Mesendoderm (in vitro differentiated cells): ENCODE measurements at regions not wholly inside any gene's neighbourhood (a gene's known extent, or its start where the extent isn't known, plus 50 kb on each side); places are given as distances from the start of the nearest gene placed in this dataset.

Experiments used
- DNase-seq: peaks from one replicate; pipeline ENCODE4 v3.0.0; 2013
- H2AK5ac ChIP-seq: 2 replicates; pipeline ENCODE4 v1.6.1; 2013; ENCODE audit warnings: low read length, inconsistent platforms
- H2BK120ac ChIP-seq: 2 replicates; pipeline ENCODE4 v1.6.1; 2013; ENCODE audit warnings: low read depth, mild to moderate bottlenecking, low read length, moderate library complexity, mixed read lengths
- H2BK15ac ChIP-seq: replicated peaks from 2 replicates; pipeline ENCODE4 v1.6.1; 2013; ENCODE audit warnings: low read depth, mild to moderate bottlenecking, moderate library complexity
- H2BK5ac ChIP-seq: 2 replicates; pipeline ENCODE4 v1.6.1; 2013; ENCODE audit warnings: low read length, inconsistent platforms
- H3K18ac ChIP-seq: 2 replicates; pipeline ENCODE4 v1.6.1; 2013; ENCODE audit warnings: mild to moderate bottlenecking, low read length, mixed read lengths
- H3K23ac ChIP-seq: one replicate; pipeline ENCODE4 v1.6.1; 2013; ENCODE audit warnings: low read length
- H3K27ac ChIP-seq: 2 replicates; pipeline ENCODE4 v1.5.1; 2013; ENCODE audit warnings: low read depth, mild to moderate bottlenecking, inconsistent platforms, low read length, moderate library complexity
- H3K27me3 ChIP-seq: 2 replicates; pipeline ENCODE4 v1.6.1; 2013; ENCODE audit warnings: low read length, control low read depth, mild to moderate bottlenecking, inconsistent platforms; ENCODE audit not compliant: insufficient read depth, poor library complexity
- H3K36me3 ChIP-seq: 2 replicates; pipeline ENCODE4 v1.6.1; 2013; ENCODE audit warnings: low read length, inconsistent platforms; ENCODE audit not compliant: control insufficient read depth, insufficient read depth
- H3K4ac ChIP-seq: one replicate; pipeline ENCODE4 v1.6.1; 2013; ENCODE audit warnings: low read depth, mild to moderate bottlenecking, low read length, moderate library complexity
- H3K4me1 ChIP-seq: 2 replicates; pipeline ENCODE4 v1.6.1; 2013; ENCODE audit warnings: low read depth, low read length, inconsistent platforms; ENCODE audit not compliant: control insufficient read depth
- H3K4me2 ChIP-seq: 2 replicates; pipeline ENCODE4 v1.6.1; 2013; ENCODE audit warnings: low read length
- H3K4me3 ChIP-seq: 2 replicates; pipeline ENCODE4 v1.5.1; 2013; ENCODE audit warnings: mild to moderate bottlenecking, low read length
- H3K56ac ChIP-seq: one replicate; pipeline ENCODE4 v1.6.1; 2013; ENCODE audit warnings: low read length
- H3K79me1 ChIP-seq: 2 replicates; pipeline ENCODE4 v1.6.1; 2013; ENCODE audit warnings: low read length, inconsistent platforms
- H3K79me2 ChIP-seq: 2 replicates; pipeline ENCODE4 v1.6.1; 2013; ENCODE audit warnings: mild to moderate bottlenecking, low read length; ENCODE audit not compliant: control insufficient read depth, insufficient read depth
- H3K9ac ChIP-seq: 2 replicates; pipeline ENCODE4 v1.6.1; 2013; ENCODE audit warnings: low read length, inconsistent platforms
- H4K5ac ChIP-seq: one replicate; pipeline ENCODE4 v1.6.1; 2013; ENCODE audit warnings: low read length
- H4K8ac ChIP-seq: one replicate; pipeline ENCODE4 v1.6.1; 2013; ENCODE audit warnings: low read depth, mild to moderate bottlenecking, control low read depth, low read length, moderate library complexity
- WGBS: extraction: QIAGEN DNeasy Blood & Tissue Kit; methylation state at CpG from one replicate; pipeline ENCODE4 v1.1.7; 2013; ENCODE audit warnings: low lambda C conversion rate, missing lambda C conversion rate; ENCODE audit not compliant: insufficient coverage; ENCODE audit errors: extremely low coverage; 5-methylcytosine and 5-hydroxymethylcytosine counted together

DNA sequence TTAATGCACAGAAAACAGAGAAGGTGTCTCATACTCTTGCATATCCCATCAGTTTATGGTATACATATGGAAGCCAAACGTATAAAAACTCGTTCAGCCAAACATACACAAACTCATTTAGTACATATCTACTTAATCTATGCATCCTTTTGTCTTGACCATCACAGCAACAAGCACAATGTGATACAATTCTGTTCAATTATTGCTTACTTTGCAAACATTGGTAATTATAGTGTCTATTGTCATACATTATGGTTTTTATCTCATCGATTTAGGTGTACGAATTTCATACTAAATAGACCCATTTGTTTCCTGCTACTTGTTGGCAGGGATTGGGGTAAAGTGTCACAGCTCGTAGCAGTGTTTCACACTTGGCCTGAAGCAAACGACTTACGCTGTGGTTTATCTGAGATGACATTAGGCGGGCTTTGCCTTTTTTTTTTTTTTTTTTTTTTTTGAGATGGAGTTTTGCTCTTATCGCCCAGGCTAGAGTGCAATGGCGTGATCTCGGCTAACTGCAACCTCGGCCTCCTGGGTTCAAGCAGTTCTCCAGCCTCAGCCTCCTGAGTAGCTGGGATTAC, 425.9 kb upstream of the JARID2 start:
- H3K23ac ChIP-seq, result no peak overlapping the region
- H3K36me3 ChIP-seq, result no peaks in the 10 kb centered on the region
- no peaks in the 10 kb centered on the region for H3K27me3 ChIP-seq
- no peak for DNase-seq
- peaks cover 15% of the 10 kb centered on the region for H3K4me1 ChIP-seq
- H3K4me2 ChIP-seq, result no peak overlapping the region
- H3K9ac ChIP-seq, result no peak overlapping the region
- H3K56ac ChIP-seq, result no peak overlapping the region
- H3K4ac ChIP-seq, result no peak overlapping the region
- H3K79me2 ChIP-seq, result no peaks in the 10 kb centered on the region
- H2AK5ac ChIP-seq, result no peak overlapping the region
- no peak overlapping the region for H2BK120ac ChIP-seq
- no peak overlapping the region for H3K27ac ChIP-seq
- no peak overlapping the region for H4K8ac ChIP-seq
- no peak overlapping the region for H3K4me3 ChIP-seq
- no peak overlapping the region for H2BK15ac ChIP-seq
- no CpG with 5 or more reads among the region's 12 CpGs for WGBS
- H3K18ac ChIP-seq, result no peak overlapping the region
- H3K79me1 ChIP-seq, result no peaks in the 10 kb centered on the region
- H4K5ac ChIP-seq, result no peak overlapping the region
- no peak overlapping the region for H2BK5ac ChIP-seq

DNA sequence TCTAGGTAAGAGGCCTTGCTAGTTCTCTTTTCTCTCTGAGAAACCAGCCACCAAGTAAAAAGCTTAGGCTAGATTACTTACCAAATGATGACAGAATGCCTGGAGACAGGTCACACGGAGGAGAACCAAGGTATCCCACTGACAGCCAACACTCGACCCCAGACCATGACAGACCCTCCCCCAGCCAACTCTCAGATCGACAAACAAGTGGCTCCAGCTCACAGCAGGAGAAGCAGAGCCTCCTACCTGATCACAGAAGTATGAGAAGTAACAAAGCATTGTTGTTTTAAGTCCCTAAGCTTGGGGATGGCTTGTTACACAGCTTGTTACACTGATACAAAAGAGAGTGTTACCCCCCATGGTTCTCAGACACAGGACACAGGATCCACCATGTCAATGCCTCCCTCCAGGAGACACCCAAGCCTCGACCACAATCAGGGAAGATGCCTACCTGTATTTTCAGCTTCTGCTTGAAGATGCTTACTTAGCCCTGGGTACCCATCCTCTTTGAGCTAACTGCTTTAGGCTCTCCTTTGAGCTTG, 423.8 kb upstream of the JARID2 start:
- Histone ChIP-seq H3K4me1 (peaks cover 20% of the 10 kb centered on the region), H3K56ac (no peak overlapping the region), H3K9ac (no peak overlapping the region), H3K4ac (no peak overlapping the region), H3K36me3 (no peaks in the 10 kb centered on the region), H2BK5ac (peak overlapping the region; percentile 12), H3K79me2 (no peaks in the 10 kb centered on the region), H4K8ac (no peak overlapping the region), H3K27ac (no peak overlapping the region), H3K79me1 (no peaks in the 10 kb centered on the region), H3K4me2 (no peak overlapping the region), H4K5ac (no peak overlapping the region), H2BK120ac (no peak overlapping the region), H3K4me3 (no peak overlapping the region), H3K23ac (no peak overlapping the region), H3K18ac (no peak overlapping the region), H3K27me3 (no peaks in the 10 kb centered on the region), H2BK15ac (no peak overlapping the region), H2AK5ac (no peak overlapping the region)
- DNase-seq, result no peak
- no CpG with 5 or more reads among the region's 4 CpGs for WGBS

GRCh38 chr6:14822679-14823078, 423.2 kb upstream of the JARID2 start:
- H3K4me1 ChIP-seq, result peaks cover 20% of the 10 kb centered on the region
- no peak overlapping the region for H3K4me3 ChIP-seq
- no peak overlapping the region for H2BK5ac ChIP-seq
- H3K23ac ChIP-seq, result no peak overlapping the region
- H3K36me3 ChIP-seq, result no peaks in the 10 kb centered on the region
- no peak overlapping the region for H2BK120ac ChIP-seq
- H4K8ac ChIP-seq, result no peak overlapping the region
- no peak overlapping the region for H3K56ac ChIP-seq
- H3K79me2 ChIP-seq, result no peaks in the 10 kb centered on the region
- no peak for DNase-seq
- no peak overlapping the region for H3K27ac ChIP-seq
- H3K18ac ChIP-seq, result no peak overlapping the region
- no CpG with 5 or more reads among the region's 7 CpGs for WGBS
- H3K4ac ChIP-seq, result no peak overlapping the region
- H4K5ac ChIP-seq, result no peak overlapping the region
- no peaks in the 10 kb centered on the region for H3K27me3 ChIP-seq
- H2BK15ac ChIP-seq, result no peak overlapping the region
- H2AK5ac ChIP-seq, result no peak overlapping the region
- H3K79me1 ChIP-seq, result no peaks in the 10 kb centered on the region
- no peak overlapping the region for H3K4me2 ChIP-seq
- no peak overlapping the region for H3K9ac ChIP-seq

GRCh38 chr6:14824060-14824459, 421.8 kb upstream of the JARID2 start:
- H3K4me3 ChIP-seq, result no peak overlapping the region
- no peaks in the 10 kb centered on the region for H3K27me3 ChIP-seq
- H3K4ac ChIP-seq, result no peak overlapping the region
- H2AK5ac ChIP-seq, result peak overlapping the region; percentile 8
- H3K79me2 ChIP-seq, result no peaks in the 10 kb centered on the region
- H3K18ac ChIP-seq, result peak overlapping the region; percentile 29
- no CpG with 5 or more reads among the region's 5 CpGs for WGBS
- no peak overlapping the region for H2BK5ac ChIP-seq
- no peak for DNase-seq
- H2BK15ac ChIP-seq, result no peak overlapping the region
- no peak overlapping the region for H3K9ac ChIP-seq
- no peak overlapping the region for H4K5ac ChIP-seq
- H3K23ac ChIP-seq, result no peak overlapping the region
- no peak overlapping the region for H3K4me2 ChIP-seq
- no peak overlapping the region for H4K8ac ChIP-seq
- H3K79me1 ChIP-seq, result no peaks in the 10 kb centered on the region
- H3K27ac ChIP-seq, result no peak overlapping the region
- no peaks in the 10 kb centered on the region for H3K36me3 ChIP-seq
- peak overlapping the region; percentile 54 for H3K56ac ChIP-seq
- H3K4me1 ChIP-seq, result peaks cover 16% of the 10 kb centered on the region
- peak overlapping the region; percentile 73 for H2BK120ac ChIP-seq

- Histone ChIP-seq H2BK5ac (no peak overlapping the region), H3K4me2 (no peak overlapping the region), H2BK15ac (no peak overlapping the region), H3K56ac (peak overlapping the region; percentile 54), H3K4me1 (peaks cover 13% of the 10 kb centered on the region), H2AK5ac (no peak overlapping the region), H4K5ac (no peak overlapping the region), H3K27ac (peak overlapping the region; percentile 33), H3K36me3 (no peaks in the 10 kb centered on the region), H3K79me1 (no peaks in the 10 kb centered on the region), H3K23ac (no peak overlapping the region), H3K4ac (no peak overlapping the region), H3K27me3 (no peaks in the 10 kb centered on the region), H4K8ac (no peak overlapping the region), H3K79me2 (no peaks in the 10 kb centered on the region), H3K18ac (peak overlapping the region; percentile 29), H2BK120ac (no peak overlapping the region), H3K4me3 (no peak overlapping the region), H3K9ac (no peak overlapping the region)
- DNase-seq, result peak; percentile 79
- WGBS, result no CpG with 5 or more reads among the region's 10 CpGs
Observed at GRCh38 chr6:14824484-14825275, 421.2 kb upstream of the JARID2 start.
